Bronchial epithelial cell (primary cell): ENCODE measurements at regions not wholly inside any gene's neighbourhood (a gene's known extent, or its start where the extent isn't known, plus 50 kb on each side); places are given as distances from the start of the nearest gene placed in this dataset.

ENCODE experiments used
- DNase-seq: peaks from one replicate; pipeline ENCODE4 v3.0.0-alpha.2; 2010; ENCODE audit warnings: low read depth
- FAIRE-seq: peaks from 2 replicates; lab custom pipeline; 2011; peaks lifted over from hg19 to GRCh38; lab: Jason Lieb, UNC
- H3K27me3 ChIP-seq: 2 replicates; pipeline ENCODE4 v1.5.1; 2011; ENCODE audit warnings: low read length; ENCODE audit not compliant: control insufficient read depth, insufficient read depth
- H3K36me3 ChIP-seq: 2 replicates; pipeline ENCODE4 v1.5.1; 2011; ENCODE audit warnings: low read length; ENCODE audit not compliant: control insufficient read depth, insufficient read depth
- H3K4me3 ChIP-seq: 2 replicates; pipeline ENCODE4 v1.5.1; 2011; ENCODE audit warnings: mild to moderate bottlenecking, low read depth, low read length, control low read depth
- TF ChIP-seq, protein P1 (sequence below): IDR thresholded peaks from 2 replicates; pipeline ENCODE4 v1.5.1; 2011; ENCODE audit warnings: mild to moderate bottlenecking, moderate library complexity, low read length, control low read depth, inconsistent platforms; ENCODE audit not compliant: insufficient read depth, severe bottlenecking

DNA sequence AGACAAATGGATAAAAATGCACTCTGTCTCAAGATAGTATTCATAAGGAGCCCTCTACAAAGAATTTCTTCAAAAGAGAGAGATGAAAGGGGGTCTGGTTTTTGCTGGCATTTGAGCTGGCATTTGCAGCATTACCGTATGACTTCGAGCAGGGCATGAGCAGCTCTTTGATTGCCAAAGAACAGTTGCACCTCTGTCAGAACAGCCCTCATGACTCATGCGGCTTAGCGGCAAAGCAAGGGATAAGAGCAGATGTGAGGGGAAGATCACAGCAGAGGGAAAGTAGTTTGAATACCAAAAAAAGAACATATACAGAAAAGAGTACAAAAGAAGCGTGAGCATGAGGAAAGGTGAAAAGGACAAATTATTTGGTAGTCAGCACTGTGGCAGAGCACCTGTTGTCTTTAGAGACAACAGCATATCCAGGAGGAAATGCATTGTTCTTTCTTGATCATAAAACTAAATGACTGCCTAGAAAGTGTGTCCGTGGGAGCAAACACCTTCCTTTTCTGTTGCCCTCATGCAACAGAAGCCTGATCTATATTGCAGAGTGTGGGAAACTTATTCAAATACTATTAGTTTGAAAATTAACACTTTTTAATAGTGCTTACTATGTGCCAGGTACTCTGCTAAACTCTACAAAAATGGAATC lies 80.5 kb upstream of the SLC24A5 start:
- Histone ChIP-seq H3K36me3 (no peaks in the 10 kb centered on the region), H3K27me3 (no peaks in the 10 kb centered on the region), H3K4me3 (no peak overlapping the region)
- DNase-seq (peak; percentile 54), FAIRE-seq (no peak)
- TF ChIP-seq, protein P1, sequence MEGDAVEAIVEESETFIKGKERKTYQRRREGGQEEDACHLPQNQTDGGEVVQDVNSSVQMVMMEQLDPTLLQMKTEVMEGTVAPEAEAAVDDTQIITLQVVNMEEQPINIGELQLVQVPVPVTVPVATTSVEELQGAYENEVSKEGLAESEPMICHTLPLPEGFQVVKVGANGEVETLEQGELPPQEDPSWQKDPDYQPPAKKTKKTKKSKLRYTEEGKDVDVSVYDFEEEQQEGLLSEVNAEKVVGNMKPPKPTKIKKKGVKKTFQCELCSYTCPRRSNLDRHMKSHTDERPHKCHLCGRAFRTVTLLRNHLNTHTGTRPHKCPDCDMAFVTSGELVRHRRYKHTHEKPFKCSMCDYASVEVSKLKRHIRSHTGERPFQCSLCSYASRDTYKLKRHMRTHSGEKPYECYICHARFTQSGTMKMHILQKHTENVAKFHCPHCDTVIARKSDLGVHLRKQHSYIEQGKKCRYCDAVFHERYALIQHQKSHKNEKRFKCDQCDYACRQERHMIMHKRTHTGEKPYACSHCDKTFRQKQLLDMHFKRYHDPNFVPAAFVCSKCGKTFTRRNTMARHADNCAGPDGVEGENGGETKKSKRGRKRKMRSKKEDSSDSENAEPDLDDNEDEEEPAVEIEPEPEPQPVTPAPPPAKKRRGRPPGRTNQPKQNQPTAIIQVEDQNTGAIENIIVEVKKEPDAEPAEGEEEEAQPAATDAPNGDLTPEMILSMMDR, result no peak

DNA sequence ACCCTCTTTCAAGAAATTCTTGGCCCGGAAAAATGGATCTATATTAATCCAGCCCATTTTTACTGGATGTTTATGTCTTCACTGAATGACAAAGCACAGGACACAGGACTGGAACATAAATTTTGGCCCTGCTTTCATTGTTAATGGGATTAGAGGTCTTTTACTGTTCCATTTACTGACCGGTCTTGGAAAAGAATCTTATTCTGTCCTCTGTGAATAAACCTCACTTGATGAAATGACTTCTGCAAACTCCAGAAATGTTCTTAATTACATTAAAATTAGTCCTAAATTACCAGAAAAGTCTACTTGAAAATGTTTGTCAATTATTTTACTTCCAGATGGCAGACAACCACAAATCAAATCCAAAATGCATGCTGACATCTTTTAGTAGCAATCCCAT lies 79.3 kb upstream of the SLC24A5 start:
- H3K36me3 ChIP-seq, result no peaks in the 10 kb centered on the region
- H3K4me3 ChIP-seq, result no peak overlapping the region
- no peak for DNase-seq
- no peaks in the 10 kb centered on the region for H3K27me3 ChIP-seq
- no peak for FAIRE-seq
- TF ChIP-seq, protein P1, result no peak

DNA sequence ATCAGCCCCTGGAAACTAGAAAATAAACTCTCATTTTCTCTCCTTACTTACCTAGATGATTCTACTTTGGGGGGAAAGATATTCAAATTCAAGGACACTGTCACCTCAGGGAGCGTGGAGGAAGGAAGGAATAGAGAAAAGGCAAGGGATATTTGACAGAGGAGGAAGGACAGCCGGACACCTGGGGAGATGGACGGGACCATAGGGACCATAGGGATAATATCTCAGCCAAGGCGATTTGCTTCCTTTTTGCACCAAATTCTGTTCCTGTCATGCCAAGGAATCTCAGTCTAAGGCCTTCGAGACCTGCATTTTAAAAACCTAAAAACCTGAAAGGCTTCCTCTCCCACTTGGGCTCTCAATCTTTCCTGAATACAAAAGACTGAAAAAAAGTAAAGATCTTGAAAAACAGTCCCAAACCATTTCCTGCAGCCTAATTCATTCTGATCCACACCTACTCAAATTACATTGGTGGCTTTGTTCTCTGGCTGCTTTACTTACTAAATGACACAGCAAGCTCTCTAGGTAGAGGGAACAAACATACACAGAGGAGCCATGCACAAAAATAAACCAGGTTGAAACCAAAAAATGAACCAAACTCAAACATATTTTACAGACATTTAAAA lies 73.9 kb upstream of the SLC24A5 start:
- Histone ChIP-seq H3K4me3 (no peak overlapping the region), H3K27me3 (no peaks in the 10 kb centered on the region), H3K36me3 (no peaks in the 10 kb centered on the region)
- TF ChIP-seq, protein P1, result no peak
- DNase-seq (no peak), FAIRE-seq (no peak)

DNA sequence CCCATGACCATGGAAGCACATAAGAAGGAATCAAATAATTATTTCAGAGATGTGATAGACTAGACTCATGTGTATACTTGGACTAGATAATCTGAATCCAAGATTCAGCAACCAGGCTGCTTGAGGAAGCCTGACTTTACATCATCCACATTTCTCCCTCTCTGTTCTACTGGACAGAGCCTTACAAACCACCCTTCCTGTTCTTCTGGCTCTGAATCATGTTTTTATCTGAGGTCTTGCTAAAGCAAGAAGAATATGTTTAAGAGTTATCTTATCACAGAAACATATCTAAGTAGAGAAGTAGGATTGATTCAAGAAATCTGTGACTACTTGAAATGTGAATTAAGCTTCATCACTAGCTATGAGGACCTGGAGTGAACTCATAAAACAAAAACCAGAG lies 71.1 kb upstream of the SLC24A5 start:
- TF ChIP-seq, protein P1, result no peak
- FAIRE-seq, result no peak

DNA sequence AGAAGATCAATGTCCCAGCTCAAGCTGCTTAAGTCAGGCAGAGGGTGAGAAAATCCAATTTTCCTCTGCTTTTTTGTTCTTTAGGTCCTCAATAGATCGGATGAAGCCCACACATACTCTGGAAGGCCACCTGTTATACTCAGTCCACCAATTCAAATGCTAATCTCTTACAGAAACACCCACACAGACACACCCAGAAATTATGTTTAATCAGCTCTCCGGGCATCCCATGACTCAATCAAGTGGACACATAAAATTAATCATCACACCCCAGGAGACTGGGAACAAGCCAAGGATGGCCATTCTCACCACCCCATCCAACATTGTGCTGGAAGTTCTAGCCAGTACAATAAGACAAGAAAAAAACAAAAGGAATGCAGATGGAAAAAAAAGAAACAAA lies 67.8 kb upstream of the SLC24A5 start:
- no peak for FAIRE-seq
- no peak overlapping the region for H3K4me3 ChIP-seq

More for the DNA sequence above, 71.1 kb upstream of the SLC24A5 start:
- H3K36me3 ChIP-seq, result no peaks in the 10 kb centered on the region
- no peak overlapping the region for H3K4me3 ChIP-seq
- peak; percentile 30 for DNase-seq
- no peaks in the 10 kb centered on the region for H3K27me3 ChIP-seq

More for the DNA sequence above, 67.8 kb upstream of the SLC24A5 start:
- Histone ChIP-seq H3K27me3 (no peaks in the 10 kb centered on the region), H3K36me3 (no peaks in the 10 kb centered on the region)
- peak; percentile 77 for DNase-seq
- TF ChIP-seq, protein P1, result no peak
